Activated T-cell treated with anti-CD3 and anti-CD28 coated beads, Interleukin-2, amount 50 U/mL, for 4 hours (primary cell): ENCODE measurements at regions not wholly inside any gene's neighbourhood (a gene's known extent, or its start where the extent isn't known, plus 50 kb on each side); places are given as distances from the start of the nearest gene placed in this dataset.

Source experiments
- ATAC-seq, 2 donors: fragments of 200-7000 bp; cut with Tn5 transposase; one replicate each; pipeline ENCODE4 v1.10.0; 2021
- DNase-seq: peaks from one replicate; pipeline ENCODE4 v3.0.0-alpha.2; 2020
- H3K27me3 Mint-ChIP-seq: one replicate; pipeline ENCODE4 v1.8.0; 2021; ENCODE audit warnings: low read depth, mixed read lengths
- H3K36me3 Mint-ChIP-seq: one replicate; pipeline ENCODE4 v1.8.0; 2022; ENCODE audit warnings: mixed read lengths; ENCODE audit not compliant: insufficient read depth
- H3K4me1 Mint-ChIP-seq: one replicate; pipeline ENCODE4 v1.8.0; 2021; ENCODE audit warnings: low read depth, mixed read lengths
- H3K4me3 Mint-ChIP-seq: one replicate; pipeline ENCODE4 v1.8.0; 2021; ENCODE audit warnings: mild to moderate bottlenecking, moderate library complexity, mixed read lengths
- H3K9me3 Mint-ChIP-seq: one replicate; pipeline ENCODE4 v1.8.0; 2021; ENCODE audit warnings: mixed read lengths

- no peaks in the 10 kb centered on the region for H3K27me3 Mint-ChIP-seq
- peaks cover 3% of the 10 kb centered on the region for H3K9me3 Mint-ChIP-seq
- no peaks in the 10 kb centered on the region for H3K36me3 Mint-ChIP-seq
- DNase-seq: no peak
- no peak for ATAC-seq
- H3K4me3 Mint-ChIP-seq: no peak overlapping the region
- peaks cover 90% of the 10 kb centered on the region for H3K4me1 Mint-ChIP-seq
Observed at GRCh38 chr15:69718436-69718835, 265.8 kb downstream of the RPLP1 start.

GRCh38 chr15:69718916-69719315 is 266.3 kb downstream of the RPLP1 start:
- Mint-ChIP-seq H3K4me3 (no peak overlapping the region), H3K4me1 (peaks cover 89% of the 10 kb centered on the region), H3K9me3 (peaks cover 3% of the 10 kb centered on the region), H3K36me3 (no peaks in the 10 kb centered on the region), H3K27me3 (no peaks in the 10 kb centered on the region)
- DNase-seq (no peak), ATAC-seq (peak in 1 of 2 donors; percentile 7)

GRCh38 chr15:69719527-69720240 is 267.1 kb downstream of the RPLP1 start:
- Mint-ChIP-seq H3K27me3 (no peaks in the 10 kb centered on the region), H3K36me3 (no peaks in the 10 kb centered on the region)
- peak; percentile 87 to 90 for ATAC-seq

GRCh38 chr15:69720536-69720935 is 267.9 kb downstream of the RPLP1 start:
- peaks cover 4% of the 10 kb centered on the region for H3K27me3 Mint-ChIP-seq
- H3K4me3 Mint-ChIP-seq: no peak overlapping the region

More at GRCh38 chr15:69719527-69720240, 267.1 kb downstream of the RPLP1 start:
- H3K4me3 Mint-ChIP-seq: peak overlapping the region; percentile 5
- H3K9me3 Mint-ChIP-seq: peaks cover 3% of the 10 kb centered on the region
- peaks cover 87% of the 10 kb centered on the region for H3K4me1 Mint-ChIP-seq
- DNase-seq: peak; percentile 51

GRCh38 chr15:69722924-69723323 is 270.3 kb downstream of the RPLP1 start:
- peaks cover 6% of the 10 kb centered on the region for H3K27me3 Mint-ChIP-seq
- DNase-seq: no peak
- peaks cover 3% of the 10 kb centered on the region for H3K9me3 Mint-ChIP-seq
- no peak overlapping the region for H3K4me3 Mint-ChIP-seq
- peaks cover 74% of the 10 kb centered on the region for H3K4me1 Mint-ChIP-seq
- ATAC-seq: no peak
- no peaks in the 10 kb centered on the region for H3K36me3 Mint-ChIP-seq

More at GRCh38 chr15:69720536-69720935, 267.9 kb downstream of the RPLP1 start:
- peaks cover 85% of the 10 kb centered on the region for H3K4me1 Mint-ChIP-seq
- H3K9me3 Mint-ChIP-seq: peaks cover 3% of the 10 kb centered on the region
- ATAC-seq: no peak
- no peaks in the 10 kb centered on the region for H3K36me3 Mint-ChIP-seq
- no peak for DNase-seq

DNA sequence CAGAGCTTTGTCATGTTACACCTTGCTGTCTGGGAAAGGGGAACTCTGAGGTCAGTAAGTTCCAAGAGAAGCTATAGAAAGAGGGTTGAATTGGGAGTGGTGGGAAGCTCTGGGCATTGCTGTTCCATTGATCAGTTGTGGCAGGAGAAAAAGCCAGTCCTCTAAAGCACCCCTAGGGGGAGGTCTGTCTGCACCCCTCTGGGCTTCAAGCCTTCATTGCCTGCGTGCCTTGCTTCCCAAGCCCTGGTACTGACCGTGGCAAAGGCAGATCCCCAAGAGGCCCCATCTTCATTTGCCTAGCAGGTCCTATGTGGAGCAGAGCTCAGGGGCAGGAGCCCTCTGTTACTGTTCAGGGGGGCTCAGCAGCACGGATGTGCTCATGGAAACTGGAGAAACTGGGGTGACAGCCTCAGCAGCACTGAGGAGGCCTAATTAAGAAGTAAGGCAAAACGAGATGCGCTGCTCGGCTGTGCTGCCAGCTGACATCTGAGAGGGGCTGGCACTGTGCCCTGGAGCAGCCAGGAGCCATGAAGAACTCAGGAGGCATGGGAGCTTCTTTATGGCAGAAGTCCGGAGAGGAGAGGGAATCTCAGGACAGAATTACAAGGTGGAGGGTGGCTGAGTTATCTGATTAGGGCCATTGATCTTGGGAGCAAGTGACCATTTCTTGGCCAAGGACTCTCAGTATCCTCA is 270.9 kb downstream of the RPLP1 start:
- Mint-ChIP-seq H3K9me3 (peaks cover 3% of the 10 kb centered on the region), H3K4me3 (no peak overlapping the region), H3K27me3 (peaks cover 6% of the 10 kb centered on the region), H3K36me3 (no peaks in the 10 kb centered on the region), H3K4me1 (peaks cover 69% of the 10 kb centered on the region)
- DNase-seq (no peak), ATAC-seq (no peak)

GRCh38 chr15:69724333-69724732 is 271.7 kb downstream of the RPLP1 start:
- Mint-ChIP-seq H3K4me3 (no peak overlapping the region), H3K36me3 (no peaks in the 10 kb centered on the region), H3K4me1 (peaks cover 65% of the 10 kb centered on the region), H3K9me3 (peaks cover 3% of the 10 kb centered on the region), H3K27me3 (peaks cover 6% of the 10 kb centered on the region)
- DNase-seq: no peak
- ATAC-seq: no peak

DNA sequence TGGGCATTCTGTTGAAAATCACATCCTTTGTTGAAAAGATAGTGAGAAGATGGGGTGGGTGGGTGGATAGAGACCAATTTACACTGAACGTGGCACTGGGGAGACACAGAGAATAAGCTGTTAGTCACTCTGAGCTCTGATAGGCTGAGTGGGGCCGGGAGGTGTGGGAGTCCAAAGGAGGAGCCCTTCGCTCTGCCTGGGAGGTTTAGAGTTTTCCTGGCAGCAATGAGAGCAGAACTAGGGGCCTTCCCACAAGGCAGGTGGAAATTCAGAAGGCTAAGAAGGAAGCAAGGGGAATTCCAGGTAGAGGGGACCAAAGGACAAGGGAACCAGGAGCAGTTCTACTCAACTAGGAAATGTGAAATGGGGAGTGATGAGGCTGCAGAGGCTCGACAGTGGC is 272.7 kb downstream of the RPLP1 start:
- no peak for ATAC-seq
- no peak overlapping the region for H3K4me3 Mint-ChIP-seq

DNA sequence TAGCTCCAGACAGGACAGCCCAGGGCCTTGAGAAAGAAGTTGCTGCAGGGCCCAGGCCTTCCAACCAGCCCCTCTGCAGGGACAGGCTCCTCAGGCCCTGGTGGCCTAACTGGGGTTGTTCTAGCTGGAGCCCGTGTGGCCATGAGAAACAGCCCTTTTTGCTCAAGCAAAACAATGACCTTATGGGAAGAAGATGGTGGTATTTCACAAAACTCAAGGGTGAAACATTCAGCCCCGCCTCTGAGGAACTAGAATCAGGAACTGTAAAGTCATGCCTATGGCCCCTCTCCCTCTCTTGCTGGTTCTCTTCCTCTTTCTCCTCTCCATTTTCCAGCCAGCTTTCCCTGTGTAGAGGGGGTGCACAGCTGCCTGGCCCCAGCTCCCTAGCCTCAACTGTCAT is 273.3 kb downstream of the RPLP1 start:
- Mint-ChIP-seq H3K4me1 (peaks cover 50% of the 10 kb centered on the region), H3K27me3 (peaks cover 6% of the 10 kb centered on the region), H3K4me3 (no peak overlapping the region), H3K9me3 (no peaks in the 10 kb centered on the region), H3K36me3 (no peaks in the 10 kb centered on the region)
- ATAC-seq (no peak), DNase-seq (no peak)

More for the DNA sequence above, 272.7 kb downstream of the RPLP1 start:
- Mint-ChIP-seq H3K27me3 (peaks cover 6% of the 10 kb centered on the region), H3K9me3 (peaks cover 3% of the 10 kb centered on the region), H3K36me3 (no peaks in the 10 kb centered on the region), H3K4me1 (peaks cover 57% of the 10 kb centered on the region)
- no peak for DNase-seq

- H3K9me3 Mint-ChIP-seq: no peaks in the 10 kb centered on the region
- H3K4me1 Mint-ChIP-seq: peaks cover 37% of the 10 kb centered on the region
- no peaks in the 10 kb centered on the region for H3K36me3 Mint-ChIP-seq
- no peak overlapping the region for H3K4me3 Mint-ChIP-seq
- ATAC-seq (no peak), DNase-seq (no peak)
- peaks cover 6% of the 10 kb centered on the region for H3K27me3 Mint-ChIP-seq
Observed at GRCh38 chr15:69727121-69727924, 274.7 kb downstream of the RPLP1 start.

DNA sequence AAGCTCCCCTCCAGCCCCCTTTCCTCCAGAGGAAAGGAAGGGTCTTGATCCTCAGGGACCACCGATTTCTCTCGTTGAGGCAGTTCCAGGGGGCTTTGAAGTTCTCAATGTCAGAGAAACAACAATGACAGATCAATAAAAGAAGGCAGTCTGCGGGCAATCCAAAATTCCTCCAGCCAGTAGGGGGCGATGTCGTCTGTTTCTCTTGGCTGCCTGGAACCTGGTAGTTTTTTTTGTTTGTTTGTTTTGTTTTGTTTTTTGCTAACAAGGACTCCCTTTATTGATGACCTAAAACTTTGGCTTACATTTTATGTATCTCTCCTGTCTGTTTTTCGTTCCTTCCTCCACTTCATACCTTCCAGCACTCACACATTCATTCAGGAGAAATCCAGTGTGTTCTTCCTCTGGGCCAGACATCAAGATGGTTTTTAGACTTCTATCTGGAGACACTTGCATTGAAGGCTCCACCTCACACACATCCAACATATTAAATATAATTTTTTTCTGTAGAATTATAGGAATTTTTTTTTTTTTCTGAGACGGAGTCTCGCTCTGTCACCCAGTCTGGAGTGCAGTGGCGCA is 276.6 kb downstream of the RPLP1 start:
- ATAC-seq: peak in 1 of 2 donors; percentile 52
- Mint-ChIP-seq H3K27me3 (peaks cover 6% of the 10 kb centered on the region), H3K36me3 (no peaks in the 10 kb centered on the region), H3K4me1 (peaks cover 22% of the 10 kb centered on the region), H3K9me3 (no peaks in the 10 kb centered on the region), H3K4me3 (no peak overlapping the region)
- peak; percentile 82 for DNase-seq

- H3K4me1 Mint-ChIP-seq: peaks cover 12% of the 10 kb centered on the region
- H3K4me3 Mint-ChIP-seq: no peak overlapping the region
- no peaks in the 10 kb centered on the region for H3K36me3 Mint-ChIP-seq
- peaks cover 3% of the 10 kb centered on the region for H3K27me3 Mint-ChIP-seq
- no peaks in the 10 kb centered on the region for H3K9me3 Mint-ChIP-seq
- DNase-seq: no peak
- no peak for ATAC-seq
Observed at GRCh38 chr15:69730281-69731080, 277.9 kb downstream of the RPLP1 start.

- H3K4me1 Mint-ChIP-seq: peaks cover 10% of the 10 kb centered on the region
- no peaks in the 10 kb centered on the region for H3K9me3 Mint-ChIP-seq
- H3K36me3 Mint-ChIP-seq: no peaks in the 10 kb centered on the region
- no peak for DNase-seq
- H3K4me3 Mint-ChIP-seq: no peak overlapping the region
- no peak for ATAC-seq
- peaks cover 2% of the 10 kb centered on the region for H3K27me3 Mint-ChIP-seq
Observed at GRCh38 chr15:69731081-69731330, 278.4 kb downstream of the RPLP1 start.

GRCh38 chr15:69731581-69731980 is 279.0 kb downstream of the RPLP1 start:
- Mint-ChIP-seq H3K4me1 (peaks cover 5% of the 10 kb centered on the region), H3K4me3 (no peak overlapping the region), H3K9me3 (no peaks in the 10 kb centered on the region), H3K36me3 (no peaks in the 10 kb centered on the region), H3K27me3 (peaks cover 2% of the 10 kb centered on the region)
- no peak for DNase-seq
- ATAC-seq: no peak
